ENCODE measurements at regions not wholly inside any gene's neighbourhood (a gene's known extent, or its start where the extent isn't known, plus 50 kb on each side); places are given as distances from the start of the nearest gene placed in this dataset.

DNA sequence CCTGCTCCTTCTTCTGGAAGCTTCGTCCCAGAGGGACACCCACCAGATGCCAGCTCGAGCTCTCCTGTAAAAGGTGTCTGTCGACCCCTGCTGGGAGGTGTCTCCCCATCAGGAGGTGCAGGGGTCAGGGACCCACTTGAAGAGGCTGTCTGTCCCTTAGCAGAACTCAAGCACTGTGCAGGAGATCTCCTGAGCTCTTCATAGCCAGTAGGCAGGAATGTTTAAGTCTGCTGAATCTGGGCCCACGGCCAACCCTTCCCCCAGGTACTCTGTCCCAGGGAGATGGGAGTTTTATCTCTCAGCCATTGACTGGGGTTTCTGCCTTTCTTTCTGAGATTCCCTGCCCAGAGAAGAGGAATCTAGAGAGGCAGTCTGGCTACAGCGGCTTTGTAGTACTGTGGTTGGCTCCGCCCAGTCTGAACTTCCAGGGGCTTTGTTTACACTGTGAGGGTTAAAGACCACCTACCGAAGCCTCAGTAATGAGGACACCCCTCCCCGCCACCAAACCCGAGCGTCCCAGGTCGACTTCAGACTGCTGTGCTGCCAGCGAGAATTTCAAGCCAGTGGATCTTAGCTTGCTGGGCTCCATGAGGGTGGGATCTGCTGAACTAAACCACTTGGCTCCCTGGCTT is 1383.0 kb upstream of the TENM3 start:
- no peak overlapping the region for H3K4me3 ChIP-seq (replicated peaks in 1 of 2; ENCODE audit: low read depth in 1 of 2, low read length in 2 of 2)
- no peak for ATAC-seq
- no peaks in the 10 kb centered on the region for H3K27me3 ChIP-seq (ENCODE audit: insufficient read depth, low read length)
- ChIA-PET RAD21 (ENCODE audit: low non-redundant PET in 1 of 2, low total read pairs in 2 of 2, uncharacterized antibody in 2 of 2, unreplicated experiment in 2 of 2) (no interaction called here), POLR2A (no interaction called here), CTCF (no interaction called here)
- H3K9me3 ChIP-seq (ENCODE audit: control insufficient read depth in 1 of 2, insufficient read depth in 1 of 2, low read depth in 1 of 2, low read length in 2 of 2), result no peaks in the 10 kb centered on the region
- TF ChIP-seq, protein P1, sequence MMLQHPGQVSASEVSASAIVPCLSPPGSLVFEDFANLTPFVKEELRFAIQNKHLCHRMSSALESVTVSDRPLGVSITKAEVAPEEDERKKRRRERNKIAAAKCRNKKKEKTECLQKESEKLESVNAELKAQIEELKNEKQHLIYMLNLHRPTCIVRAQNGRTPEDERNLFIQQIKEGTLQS (IDR thresholded peaks at IDR 0.05), result no peak
- TF ChIP-seq EZH2 (IDR thresholded peaks at IDR 0.05) (no peak), YY1 (IDR thresholded peaks at IDR 0.05; ENCODE audit: extremely low read depth, insufficient replicate concordance, low read depth, low read length) (no peak), ZNF274 (IDR thresholded peaks at IDR 0.05; ENCODE audit: low read depth, low read length) (no peak), ELF1 (IDR thresholded peaks at IDR 0.05; ENCODE audit: borderline replicate concordance, low read depth) (no peak), SP1 (IDR thresholded peaks at IDR 0.05; ENCODE audit: low read depth) (no peak), JUND (IDR thresholded peaks at IDR 0.05) (no peak)
- TF ChIP-seq, protein P2, sequence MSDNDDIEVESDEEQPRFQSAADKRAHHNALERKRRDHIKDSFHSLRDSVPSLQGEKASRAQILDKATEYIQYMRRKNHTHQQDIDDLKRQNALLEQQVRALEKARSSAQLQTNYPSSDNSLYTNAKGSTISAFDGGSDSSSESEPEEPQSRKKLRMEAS (IDR thresholded peaks at IDR 0.05), result no peak
- TF ChIP-seq, protein P3, sequence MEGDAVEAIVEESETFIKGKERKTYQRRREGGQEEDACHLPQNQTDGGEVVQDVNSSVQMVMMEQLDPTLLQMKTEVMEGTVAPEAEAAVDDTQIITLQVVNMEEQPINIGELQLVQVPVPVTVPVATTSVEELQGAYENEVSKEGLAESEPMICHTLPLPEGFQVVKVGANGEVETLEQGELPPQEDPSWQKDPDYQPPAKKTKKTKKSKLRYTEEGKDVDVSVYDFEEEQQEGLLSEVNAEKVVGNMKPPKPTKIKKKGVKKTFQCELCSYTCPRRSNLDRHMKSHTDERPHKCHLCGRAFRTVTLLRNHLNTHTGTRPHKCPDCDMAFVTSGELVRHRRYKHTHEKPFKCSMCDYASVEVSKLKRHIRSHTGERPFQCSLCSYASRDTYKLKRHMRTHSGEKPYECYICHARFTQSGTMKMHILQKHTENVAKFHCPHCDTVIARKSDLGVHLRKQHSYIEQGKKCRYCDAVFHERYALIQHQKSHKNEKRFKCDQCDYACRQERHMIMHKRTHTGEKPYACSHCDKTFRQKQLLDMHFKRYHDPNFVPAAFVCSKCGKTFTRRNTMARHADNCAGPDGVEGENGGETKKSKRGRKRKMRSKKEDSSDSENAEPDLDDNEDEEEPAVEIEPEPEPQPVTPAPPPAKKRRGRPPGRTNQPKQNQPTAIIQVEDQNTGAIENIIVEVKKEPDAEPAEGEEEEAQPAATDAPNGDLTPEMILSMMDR (IDR thresholded peaks at IDR 0.05 in 2 of 3, conservative IDR thresholded peaks at IDR 0.05 in 1 of 3; ENCODE audit: borderline replicate concordance in 1 of 3, insufficient read depth in 1 of 3, low read depth in 2 of 3, low read length in 2 of 3), result no peak
- DNase-seq (ENCODE audit: low read depth, low spot score), result no peak
- no peak overlapping the region for H3K9ac ChIP-seq (ENCODE audit: low read length)
- no peaks in the 10 kb centered on the region for H3K36me3 ChIP-seq (ENCODE audit: control insufficient read depth in 1 of 2, insufficient read depth in 2 of 2, low read length in 2 of 2)
- H4K20me1 ChIP-seq (ENCODE audit: insufficient read depth), result no peaks in the 10 kb centered on the region
- intact Hi-C loops (cut with micrococcal nuclease), result no loop called here
- no TSS peak for BruUV-seq (replicated peaks)
- H3K4me1 ChIP-seq (ENCODE audit: control insufficient read depth in 1 of 2, insufficient read depth in 2 of 2, low read length in 2 of 2), result no peaks in the 10 kb centered on the region
- no peak overlapping the region for H2AFZ ChIP-seq (ENCODE audit: low read depth, low read length, poor library complexity, severe bottlenecking)
- H3K79me2 ChIP-seq (ENCODE audit: insufficient read depth, low read length), result no peaks in the 10 kb centered on the region
- H3K4me2 ChIP-seq (ENCODE audit: low read length), result no peak overlapping the region
- no peak overlapping the region for H3K27ac ChIP-seq (ENCODE audit: low read depth, low read length)
- no peaks in the 10 kb centered on the region for H3K9me2 ChIP-seq (ENCODE audit: insufficient read depth)

All from HCT116 (cell line).